ENCODE measurements at regions not wholly inside any gene's neighbourhood (a gene's known extent, or its start where the extent isn't known, plus 50 kb on each side); places are given as distances from the start of the nearest gene placed in this dataset.
"Not testable (repeated sequence)": the region's sequence is repeated elsewhere in the genome, so short reads cannot be mapped to it uniquely, and the experiment has no call there.

DNA sequence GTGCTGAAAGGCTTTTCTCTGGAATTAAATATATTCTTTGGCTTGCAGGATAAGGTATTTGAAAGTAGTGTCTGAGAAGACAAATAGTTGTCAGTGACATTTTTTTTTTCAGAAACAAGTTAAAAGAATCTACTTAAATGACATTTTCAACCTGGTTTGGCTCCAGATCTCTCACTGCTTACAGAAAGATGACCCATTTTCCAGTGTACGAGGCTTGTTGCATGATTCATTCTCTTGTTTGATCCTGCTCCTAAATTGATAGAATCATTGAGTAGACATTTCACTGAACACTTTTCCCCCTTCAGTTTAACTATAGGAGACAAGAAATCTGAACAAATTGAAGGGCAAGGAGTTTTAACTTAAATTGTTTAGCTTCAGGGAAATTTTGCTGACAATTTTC is 546.1 kb downstream of the ZNF608 start:
- no peak for DNase-seq

DNA sequence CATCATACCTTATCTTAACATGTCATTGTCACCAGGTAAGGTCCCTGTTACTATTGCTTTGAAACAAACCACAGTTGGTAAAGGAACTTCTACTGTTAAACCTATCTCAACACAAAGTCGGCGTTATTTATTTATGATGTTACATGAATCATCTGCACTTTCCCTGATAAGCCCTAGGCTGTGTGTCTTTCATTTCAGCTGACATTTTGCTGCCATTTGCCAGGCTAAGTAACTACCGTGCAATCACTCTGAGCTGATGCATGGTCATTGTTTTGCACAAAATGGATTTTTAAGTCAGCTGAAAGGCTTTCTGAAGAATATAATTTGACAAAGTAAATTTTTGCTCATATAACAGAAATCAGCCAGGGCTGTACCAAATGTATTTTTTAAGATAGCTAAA is 546.5 kb downstream of the ZNF608 start:
- no peak for DNase-seq

- no peak for DNase-seq
These were observed 551.0 kb downstream of the ZNF608 start for GRCh38 chr5:124195411-124195810.

GRCh38 chr5:124194282-124194681 is 552.2 kb downstream of the ZNF608 start:
- no peak for DNase-seq

DNA sequence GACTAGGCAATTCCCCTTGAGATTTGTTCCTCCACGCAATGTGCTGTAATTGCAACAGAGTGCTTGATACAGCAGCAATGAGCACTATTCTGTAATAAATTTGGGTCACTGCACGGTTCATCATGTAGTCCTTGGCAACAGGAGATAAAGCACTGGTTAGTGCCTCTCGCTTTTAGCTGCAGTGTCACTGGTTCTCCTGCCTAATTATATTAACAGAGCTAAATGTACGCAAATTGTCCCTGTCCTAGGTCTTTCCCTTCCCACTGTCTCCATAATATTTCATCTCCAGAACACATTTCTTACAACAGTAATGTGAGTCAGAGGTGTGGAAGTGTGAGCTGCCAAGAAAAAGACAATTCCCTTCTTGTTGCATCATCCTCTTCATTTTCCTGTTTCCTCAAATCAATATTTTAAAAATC is 553.1 kb downstream of the ZNF608 start:
- DNase-seq = no peak

- DNase-seq = no peak
These were observed 553.7 kb downstream of the ZNF608 start for GRCh38 chr5:124192716-124193115.

DNA sequence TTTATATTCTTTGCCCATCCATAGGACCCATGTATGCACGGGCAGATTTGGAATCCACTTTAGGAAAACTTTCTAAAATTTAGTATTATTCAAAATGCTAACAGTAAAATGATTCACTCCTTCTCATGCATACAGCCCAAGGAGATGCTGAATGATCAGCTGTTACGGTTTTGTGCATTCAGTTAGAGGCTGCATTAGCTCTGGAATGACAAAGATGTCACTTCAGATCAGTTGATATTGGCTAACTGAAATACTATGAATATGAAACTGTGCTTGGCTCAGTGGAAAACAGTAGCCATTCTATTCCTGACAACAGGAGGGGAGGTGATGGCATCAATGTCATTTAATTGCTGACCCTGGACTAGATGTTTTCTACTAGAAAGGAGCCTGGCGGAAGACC is 560.7 kb downstream of the ZNF608 start:
- DNase-seq = no peak

GRCh38 chr5:124182133-124182532 is 564.3 kb downstream of the ZNF608 start:
- no peak for DNase-seq

DNA sequence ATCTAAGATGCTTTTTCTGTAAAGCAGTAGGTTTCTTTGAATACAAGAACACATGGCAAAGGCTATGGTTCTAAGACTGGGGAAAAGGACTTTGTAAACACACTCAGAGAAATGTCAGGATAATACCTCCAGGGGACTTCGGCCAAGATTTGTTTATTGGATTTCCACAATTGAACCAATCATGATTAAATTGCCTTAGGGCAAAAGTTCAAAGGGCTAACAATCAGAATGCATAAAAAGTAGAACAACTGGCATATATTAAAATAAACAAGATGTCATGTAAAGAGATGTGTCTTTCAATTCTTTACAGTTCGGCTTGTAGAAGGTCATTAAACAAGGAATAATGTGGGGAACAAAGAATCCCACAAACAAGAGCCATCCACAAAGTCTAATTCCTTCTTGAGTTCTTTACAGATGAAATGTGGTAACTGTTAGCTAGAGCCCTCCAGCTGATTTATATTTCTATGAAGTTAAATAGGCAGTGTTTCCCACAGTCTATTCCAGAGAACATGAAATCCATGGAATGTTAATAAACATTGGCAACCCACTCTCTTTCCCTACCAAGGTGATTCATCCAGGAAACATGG is 565.5 kb downstream of the ZNF608 start:
- no peak for DNase-seq

GRCh38 chr5:124180299-124180874 is 566.1 kb downstream of the ZNF608 start:
- DNase-seq = no peak

- DNase-seq = no peak
These were observed 566.6 kb downstream of the ZNF608 start for GRCh38 chr5:124179819-124180218.

DNA sequence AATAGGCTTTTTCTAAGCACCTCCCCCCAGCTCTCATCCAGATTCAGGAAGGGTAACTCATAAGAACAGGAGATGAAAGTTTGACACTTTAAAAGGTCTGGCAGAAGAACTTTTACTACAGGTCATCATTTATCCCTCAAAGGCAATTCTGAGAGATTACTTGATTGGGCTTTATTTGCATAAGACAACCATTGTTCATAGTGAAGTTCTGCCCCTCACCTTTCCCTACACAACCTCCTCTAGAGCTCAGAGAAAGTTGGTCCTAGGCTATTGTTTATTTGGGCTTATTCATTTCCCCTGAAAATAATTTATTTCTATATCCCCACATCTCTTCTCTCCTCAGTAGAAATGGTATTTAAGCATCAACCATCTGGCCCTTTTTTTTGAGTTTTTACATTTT is 568.4 kb downstream of the ZNF608 start:
- DNase-seq = no peak

DNA sequence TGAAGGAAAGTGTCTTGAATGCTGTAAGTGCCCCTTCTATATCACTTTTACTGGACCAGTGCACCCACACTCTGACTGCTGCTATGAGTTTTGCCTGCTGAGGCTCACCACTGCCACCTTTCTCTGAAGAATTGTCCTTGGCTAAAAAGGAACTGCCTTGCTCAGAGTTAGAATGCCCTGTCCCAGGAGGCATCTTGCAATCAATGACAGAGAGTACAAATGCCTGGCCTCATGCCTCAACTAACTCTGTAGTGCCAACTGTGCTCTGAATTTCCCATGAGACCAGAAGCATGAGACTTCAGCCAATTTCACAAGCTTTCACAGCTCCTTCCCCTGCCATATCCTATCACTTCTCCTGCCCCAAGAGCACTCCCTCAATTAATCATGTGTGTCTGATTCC is 569.7 kb downstream of the ZNF608 start:
- DNase-seq = no peak

GRCh38 chr5:124173386-124173785 is 573.1 kb downstream of the ZNF608 start:
- DNase-seq = no peak

GRCh38 chr5:124172389-124173003 is 573.9 kb downstream of the ZNF608 start:
- DNase-seq = no peak

- DNase-seq = not testable (repeated sequence)
These were observed 578.3 kb downstream of the ZNF608 start for GRCh38 chr5:124168093-124168492.

GRCh38 chr5:124162767-124163532 is 583.5 kb downstream of the ZNF608 start:
- DNase-seq = no peak

DNA sequence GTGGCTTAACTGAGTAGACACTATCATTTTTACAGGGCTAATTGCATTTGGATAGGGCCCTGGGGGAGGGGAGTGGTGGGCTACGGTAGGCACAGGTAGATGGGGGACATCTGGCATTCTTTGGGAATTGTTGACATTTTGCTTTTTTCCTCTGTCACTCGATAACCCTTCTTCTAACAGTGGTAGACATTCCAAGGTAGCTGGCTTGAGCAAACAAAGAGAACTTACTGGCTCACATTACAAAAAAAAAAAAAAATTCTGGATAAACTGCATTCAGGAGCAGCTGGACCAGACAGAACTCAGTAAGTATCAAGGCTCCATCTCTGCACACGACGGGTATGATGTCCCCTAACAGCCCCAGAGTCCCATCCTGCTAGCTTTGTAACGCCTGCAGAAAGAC is 585.2 kb downstream of the ZNF608 start:
- DNase-seq = no peak

DNA sequence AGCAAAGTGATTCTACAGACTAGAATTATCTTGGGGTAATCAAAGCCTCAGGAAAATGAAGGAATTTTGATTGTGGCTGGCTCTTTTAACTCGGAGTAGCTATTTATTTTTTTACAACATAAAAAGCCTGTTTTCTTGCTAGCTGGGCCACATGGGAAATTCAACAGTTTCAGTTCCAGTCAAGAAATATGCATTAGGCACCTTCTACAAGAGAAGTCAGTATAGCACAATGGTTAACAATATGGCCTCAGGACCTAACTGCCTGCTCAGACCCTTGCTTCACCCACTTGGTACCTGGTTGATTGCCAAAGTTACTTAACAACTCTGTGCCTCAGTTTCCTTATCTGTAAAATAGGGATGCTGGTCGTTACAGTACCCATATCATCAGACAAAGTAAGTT is 586.2 kb downstream of the ZNF608 start:
- no peak for DNase-seq

DNA sequence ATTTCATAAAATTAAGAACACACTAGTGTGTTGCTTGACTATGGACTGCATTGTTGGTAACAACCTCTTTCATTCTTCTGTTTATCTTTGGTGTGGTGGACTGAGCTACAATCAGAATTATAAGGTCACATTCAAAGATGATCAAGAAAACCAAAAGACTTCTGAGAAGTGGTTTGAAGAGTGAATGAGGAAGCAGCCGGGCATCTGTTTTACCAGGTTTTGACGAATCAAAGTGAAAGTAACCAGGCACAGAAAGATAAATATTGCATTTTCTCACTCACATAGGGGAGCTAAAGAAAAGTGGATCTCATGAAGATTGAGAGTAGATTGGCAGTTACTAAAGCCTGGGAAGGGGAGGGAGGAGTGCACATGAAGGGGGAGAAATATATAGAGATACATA is 589.1 kb downstream of the ZNF608 start:
- DNase-seq = no peak

DNA sequence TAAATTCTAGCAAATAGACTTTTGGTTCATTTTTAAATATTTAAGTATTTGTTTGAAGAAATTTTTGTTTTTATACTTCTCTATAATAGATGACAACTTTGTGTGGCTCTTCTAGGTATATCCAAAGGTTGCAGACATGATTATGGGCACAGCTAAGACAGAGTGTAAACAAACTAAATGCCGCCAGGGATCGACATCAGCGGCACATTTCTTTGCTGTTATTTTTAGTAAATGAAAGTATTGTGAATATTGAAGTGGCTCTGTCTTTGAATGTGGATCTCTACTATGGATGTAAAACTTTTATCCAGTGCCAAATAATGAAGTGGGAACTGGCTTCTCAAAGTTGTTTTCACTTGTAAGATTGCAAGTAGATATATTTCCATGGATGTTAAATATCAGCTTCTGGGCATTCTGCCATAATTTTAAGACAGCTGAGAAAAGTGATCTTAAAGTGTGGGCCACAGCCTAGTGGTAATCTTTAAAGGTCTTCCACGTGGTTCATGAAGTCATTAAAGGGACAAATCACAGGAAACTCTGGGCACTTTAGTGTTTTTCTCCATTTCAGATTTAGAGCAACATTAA is 589.9 kb downstream of the ZNF608 start:
- DNase-seq = no peak

GRCh38 chr5:124154714-124155113 is 591.7 kb downstream of the ZNF608 start:
- DNase-seq = no peak

- DNase-seq = no peak
These were observed 592.9 kb downstream of the ZNF608 start for GRCh38 chr5:124153588-124153987.

GRCh38 chr5:124148574-124148973 is 597.9 kb downstream of the ZNF608 start:
- DNase-seq = no peak
